Thymus (tissue), 11 donors: ENCODE measurements at regions not wholly inside any gene's neighbourhood (a gene's known extent, or its start where the extent isn't known, plus 50 kb on each side); places are given as distances from the start of the nearest gene placed in this dataset.
A peak's percentile ranks its signal among the peaks of the same experiment; 100 is the strongest.

Source experiments
- DNase-seq, 9 donors: peaks; one replicate each; pipeline ENCODE4 v3.0.0-alpha.2; 2013; ENCODE audit warnings: low spot score in 9 of 9, low read depth in 6 of 9, missing footprints in 1 of 9
- H3K27ac ChIP-seq, 2 donors: one replicate each; pipeline ENCODE4 v1.5.1; 2013; ENCODE audit warnings: control low read depth in 1 of 2, low read depth in 1 of 2, low read length in 1 of 2, mild to moderate bottlenecking in 1 of 2, moderate library complexity in 1 of 2
- H3K27me3 ChIP-seq, 2 donors: one replicate each; pipeline ENCODE4 v1.5.1; 2013; ENCODE audit warnings: low read length in 1 of 2; ENCODE audit not compliant: control insufficient read depth in 2 of 2, insufficient read depth in 1 of 2
- H3K36me3 ChIP-seq, 2 donors: one replicate each; pipeline ENCODE4 v1.5.1; 2013; ENCODE audit warnings: low read length in 1 of 2, mild to moderate bottlenecking in 1 of 2, moderate library complexity in 1 of 2; ENCODE audit not compliant: control insufficient read depth in 2 of 2, insufficient read depth in 2 of 2
- H3K4me1 ChIP-seq, 2 donors: one replicate each; pipeline ENCODE4 v1.5.1; 2013; ENCODE audit warnings: low read length in 2 of 2; ENCODE audit not compliant: control insufficient read depth in 2 of 2, insufficient read depth in 2 of 2
- H3K4me3 ChIP-seq, 2 donors: one replicate each; pipeline ENCODE4 v1.5.1; 2013; ENCODE audit warnings: low read length in 2 of 2, control low read depth in 1 of 2, mild to moderate bottlenecking in 1 of 2
- H3K9me3 ChIP-seq, 2 donors: one replicate each; pipeline ENCODE4 v1.5.1; 2013; ENCODE audit warnings: low read length in 1 of 2, mild to moderate bottlenecking in 1 of 2; ENCODE audit not compliant: control insufficient read depth in 2 of 2, insufficient read depth in 1 of 2
- WGBS: extraction: QIAGEN DNeasy Blood & Tissue Kit; methylation state at CpG from one replicate; pipeline ENCODE4 v1.1.7; 2013; 5-methylcytosine and 5-hydroxymethylcytosine counted together
- donor health status: healthy.

- Histone ChIP-seq H3K36me3 (no peaks in the 10 kb centered on the region), H3K4me1 (no peaks in the 10 kb centered on the region), H3K4me3 (no peak overlapping the region), H3K27me3 (peaks cover 0 to 5% of the 10 kb centered on the region in 2 donors), H3K27ac (no peak overlapping the region), H3K9me3 (no peaks in the 10 kb centered on the region)
- WGBS: 49% methylated on average over 3 of the region's 3 CpGs
- no peak for DNase-seq
Observed at GRCh38 chr15:85847031-85847430, 52.3 kb upstream of the KLHL25 start.

- no peak for DNase-seq
- Histone ChIP-seq H3K27ac (no peak overlapping the region), H3K4me3 (no peak overlapping the region), H3K4me1 (no peaks in the 10 kb centered on the region), H3K27me3 (peaks cover 3 to 5% of the 10 kb centered on the region in 2 donors), H3K9me3 (no peaks in the 10 kb centered on the region), H3K36me3 (no peaks in the 10 kb centered on the region)
- 98% methylated on average over 11 of the region's 11 CpGs for whole genome bisulfite sequencing
Observed at GRCh38 chr15:85849946-85850345, 55.2 kb upstream of the KLHL25 start.

GRCh38 chr15:85852969-85853368 is 58.2 kb upstream of the KLHL25 start:
- WGBS: 93% methylated on average over 3 of the region's 3 CpGs
- no peaks in the 10 kb centered on the region for H3K4me1 ChIP-seq
- no peak overlapping the region for H3K4me3 ChIP-seq
- no peaks in the 10 kb centered on the region for H3K36me3 ChIP-seq
- no peak for DNase-seq
- H3K27ac ChIP-seq: no peak overlapping the region
- no peaks in the 10 kb centered on the region for H3K9me3 ChIP-seq
- peaks cover 2 to 6% of the 10 kb centered on the region in 2 donors for H3K27me3 ChIP-seq

GRCh38 chr15:85854345-85855097 is 59.8 kb upstream of the KLHL25 start:
- Histone ChIP-seq H3K4me3 (no peak overlapping the region), H3K27me3 (peaks cover 2 to 14% of the 10 kb centered on the region in 2 donors), H3K4me1 (no peaks in the 10 kb centered on the region), H3K9me3 (no peaks in the 10 kb centered on the region), H3K36me3 (no peaks in the 10 kb centered on the region), H3K27ac (no peak overlapping the region)
- peak; percentile 13 to 70 (median 41) for DNase-seq
- 56% methylated on average over 11 of the region's 11 CpGs for WGBS

- peaks cover 0 to 14% of the 10 kb centered on the region in 2 donors for H3K27me3 ChIP-seq
- H3K27ac ChIP-seq: no peak overlapping the region
- H3K4me1 ChIP-seq: no peaks in the 10 kb centered on the region
- WGBS: 10% methylated on average over 19 of the region's 19 CpGs
- peak; percentile 21 to 80 (median 50) for DNase-seq
- H3K9me3 ChIP-seq: no peaks in the 10 kb centered on the region
- no peak overlapping the region for H3K4me3 ChIP-seq
- H3K36me3 ChIP-seq: no peaks in the 10 kb centered on the region
Observed at GRCh38 chr15:85858586-85859375, 64.1 kb upstream of the KLHL25 start.

GRCh38 chr15:85859671-85860070 is 64.9 kb upstream of the KLHL25 start:
- DNase-seq: no peak
- Histone ChIP-seq H3K27ac (no peak overlapping the region), H3K4me3 (no peak overlapping the region), H3K27me3 (peaks cover 0 to 13% of the 10 kb centered on the region in 2 donors), H3K4me1 (no peaks in the 10 kb centered on the region), H3K36me3 (no peaks in the 10 kb centered on the region), H3K9me3 (no peaks in the 10 kb centered on the region)
- WGBS: 95% methylated on average over 3 of the region's 3 CpGs

GRCh38 chr15:85860394-85861161 is 65.9 kb upstream of the KLHL25 start:
- no peak for DNase-seq
- Histone ChIP-seq H3K36me3 (no peaks in the 10 kb centered on the region), H3K27me3 (peaks cover 0 to 13% of the 10 kb centered on the region in 2 donors), H3K9me3 (no peaks in the 10 kb centered on the region), H3K4me3 (no peak overlapping the region), H3K27ac (no peak overlapping the region), H3K4me1 (no peaks in the 10 kb centered on the region)
- WGBS: 87% methylated on average over 17 of the region's 17 CpGs

GRCh38 chr15:85865070-85865684 is 70.5 kb upstream of the KLHL25 start:
- H3K27ac ChIP-seq: no peak overlapping the region
- H3K9me3 ChIP-seq: no peaks in the 10 kb centered on the region
- no peak for DNase-seq
- no peak overlapping the region for H3K4me3 ChIP-seq
- H3K4me1 ChIP-seq: no peaks in the 10 kb centered on the region
- no peaks in the 10 kb centered on the region for H3K36me3 ChIP-seq
- H3K27me3 ChIP-seq: peaks cover 0 to 2% of the 10 kb centered on the region in 2 donors
- WGBS: 17% methylated on average over 6 of the region's 6 CpGs
